OCI-LY7 (cell line): ENCODE measurements at regions not wholly inside any gene's neighbourhood (a gene's known extent, or its start where the extent isn't known, plus 50 kb on each side); places are given as distances from the start of the nearest gene placed in this dataset.

Experiments used
- EZH2phosphoT487 ChIP-seq: fragments of 200-600 bp; sonication (generic); IDR thresholded peaks from 2 replicates; pipeline ENCODE4 v1.6.1; 2018; ENCODE audit warnings: low read depth, borderline replicate concordance, mild to moderate bottlenecking, mixed run types, antibody characterized with exemption, low read length, moderate library complexity, mixed read lengths
- TF ChIP-seq, protein P1 (sequence below): fragments of 200-600 bp; sonication (generic); conservative IDR thresholded peaks from 2 replicates; pipeline ENCODE4 v1.5.1; 2014; ENCODE audit warnings: mild to moderate bottlenecking, antibody characterized with exemption, low read length, moderate library complexity, mixed read lengths

DNA sequence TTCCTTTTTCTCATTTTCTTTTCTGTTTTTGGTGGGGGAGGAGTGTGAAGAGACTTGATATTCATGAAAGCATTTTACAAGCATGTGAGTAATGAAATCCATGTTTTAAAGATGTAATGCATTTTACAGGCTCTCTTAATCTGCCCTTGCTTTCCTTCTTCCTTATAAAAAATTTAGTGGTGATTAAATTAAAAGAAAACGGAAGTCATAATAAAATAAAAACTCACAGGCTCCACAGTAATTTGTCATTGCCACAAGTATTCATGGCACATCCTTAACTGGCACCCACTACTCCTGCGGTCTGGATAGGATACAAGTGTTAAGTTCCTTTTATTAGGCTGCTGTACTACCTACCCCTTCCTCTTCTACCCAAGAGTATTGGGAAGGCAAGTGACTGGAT, 241.2 kb downstream of the SLC4A3 start:
- TF ChIP-seq, protein P1, sequence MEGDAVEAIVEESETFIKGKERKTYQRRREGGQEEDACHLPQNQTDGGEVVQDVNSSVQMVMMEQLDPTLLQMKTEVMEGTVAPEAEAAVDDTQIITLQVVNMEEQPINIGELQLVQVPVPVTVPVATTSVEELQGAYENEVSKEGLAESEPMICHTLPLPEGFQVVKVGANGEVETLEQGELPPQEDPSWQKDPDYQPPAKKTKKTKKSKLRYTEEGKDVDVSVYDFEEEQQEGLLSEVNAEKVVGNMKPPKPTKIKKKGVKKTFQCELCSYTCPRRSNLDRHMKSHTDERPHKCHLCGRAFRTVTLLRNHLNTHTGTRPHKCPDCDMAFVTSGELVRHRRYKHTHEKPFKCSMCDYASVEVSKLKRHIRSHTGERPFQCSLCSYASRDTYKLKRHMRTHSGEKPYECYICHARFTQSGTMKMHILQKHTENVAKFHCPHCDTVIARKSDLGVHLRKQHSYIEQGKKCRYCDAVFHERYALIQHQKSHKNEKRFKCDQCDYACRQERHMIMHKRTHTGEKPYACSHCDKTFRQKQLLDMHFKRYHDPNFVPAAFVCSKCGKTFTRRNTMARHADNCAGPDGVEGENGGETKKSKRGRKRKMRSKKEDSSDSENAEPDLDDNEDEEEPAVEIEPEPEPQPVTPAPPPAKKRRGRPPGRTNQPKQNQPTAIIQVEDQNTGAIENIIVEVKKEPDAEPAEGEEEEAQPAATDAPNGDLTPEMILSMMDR: no peak
- TF ChIP-seq EZH2phosphoT487: no peak
